ENCODE measurements at regions not wholly inside any gene's neighbourhood (a gene's known extent, or its start where the extent isn't known, plus 50 kb on each side); places are given as distances from the start of the nearest gene placed in this dataset.

GRCh38 chr1:234745844-234746797 is 136.1 kb upstream of the IRF2BP2 start:
- H3K4me1 Mint-ChIP-seq: peaks cover 62% of the 10 kb centered on the region
- TF ChIP-seq EZH2 (IDR thresholded peaks at IDR 0.05) (no peak), CTCF (IDR thresholded peaks at IDR 0.05) (no peak), EZH2phosphoT487 (IDR thresholded peaks at IDR 0.05) (no peak)

DNA sequence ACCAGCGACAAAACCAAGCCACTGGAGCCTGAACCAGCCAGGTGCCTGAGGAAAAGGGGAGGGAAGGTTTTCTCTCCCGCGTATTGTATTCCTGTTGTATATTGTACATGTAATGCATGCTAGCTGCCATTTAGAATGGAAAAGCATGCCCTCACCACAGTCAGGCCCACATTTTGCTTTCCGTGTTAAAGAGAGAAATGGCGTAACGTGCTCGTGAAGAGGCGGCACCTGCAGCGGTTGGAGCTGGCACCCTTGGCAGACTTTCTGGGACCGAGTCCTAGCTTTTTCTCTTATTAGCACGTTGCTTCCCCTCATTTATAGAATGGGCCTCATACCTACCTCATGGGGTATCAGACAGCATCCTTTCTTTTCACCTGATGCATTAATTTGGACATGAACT is 135.3 kb upstream of the IRF2BP2 start:
- Mint-ChIP-seq H3K27ac (no peak overlapping the region), H3K4me1 (peaks cover 61% of the 10 kb centered on the region), H3K9me3 (no peaks in the 10 kb centered on the region), H3K27me3 (ENCODE audit: insufficient read depth, low read depth) (peaks cover 5% of the 10 kb centered on the region), H3K4me3 (no peak overlapping the region), H3K36me3 (no peaks in the 10 kb centered on the region)
- Histone ChIP-seq H3K9ac (no peak overlapping the region), H3K79me2 (ENCODE audit: low read depth) (no peaks in the 10 kb centered on the region), H3K4me3 (no peak overlapping the region), H3F3A (ENCODE audit: low read depth) (peaks cover 39% of the 10 kb centered on the region), H3K4me1 (peaks cover 44% of the 10 kb centered on the region), H3K36me3 (no peaks in the 10 kb centered on the region), H3K9me3 (ENCODE audit: low read depth) (no peaks in the 10 kb centered on the region), H2AFZ (replicated peaks) (no peak overlapping the region), H3K27ac (no peak overlapping the region), H4K20me1 (ENCODE audit: low read depth) (peaks cover 8% of the 10 kb centered on the region), H3K27me3 (peaks cover 15% of the 10 kb centered on the region), H3K4me2 (peak overlapping the region; percentile 77)
- DNase-seq (ENCODE audit: low spot score): no peak
- no peak for TF ChIP-seq CTCF (IDR thresholded peaks at IDR 0.05)
- TF ChIP-seq EZH2phosphoT487 (IDR thresholded peaks at IDR 0.05): no peak
- no peak for TF ChIP-seq EZH2 (IDR thresholded peaks at IDR 0.05)

More at GRCh38 chr1:234745844-234746797, 136.1 kb upstream of the IRF2BP2 start:
- H3K27ac Mint-ChIP-seq: peak overlapping the region; percentile 72
- H3K9me3 Mint-ChIP-seq: no peaks in the 10 kb centered on the region
- peaks cover 8% of the 10 kb centered on the region for H4K20me1 ChIP-seq (ENCODE audit: low read depth)
- H3K36me3 Mint-ChIP-seq: no peaks in the 10 kb centered on the region
- peaks cover 15% of the 10 kb centered on the region for H3K27me3 ChIP-seq
- H3K36me3 ChIP-seq: no peaks in the 10 kb centered on the region
- H3K27me3 Mint-ChIP-seq (ENCODE audit: insufficient read depth, low read depth): peaks cover 8% of the 10 kb centered on the region
- no peak overlapping the region for H3K27ac ChIP-seq
- no peak overlapping the region for H3K9ac ChIP-seq
- DNase-seq (ENCODE audit: low spot score): peak; percentile 60
- peaks cover 42% of the 10 kb centered on the region for H3F3A ChIP-seq (ENCODE audit: low read depth)
- peak overlapping the region; percentile 5 for H3K4me3 Mint-ChIP-seq
- H3K79me2 ChIP-seq (ENCODE audit: low read depth): no peaks in the 10 kb centered on the region
- H3K4me1 ChIP-seq: peaks cover 49% of the 10 kb centered on the region
- H3K4me3 ChIP-seq: no peak overlapping the region
- no peak overlapping the region for H2AFZ ChIP-seq (replicated peaks)
- no peaks in the 10 kb centered on the region for H3K9me3 ChIP-seq (ENCODE audit: low read depth)
- H3K4me2 ChIP-seq: peak overlapping the region; percentile 23

DNA sequence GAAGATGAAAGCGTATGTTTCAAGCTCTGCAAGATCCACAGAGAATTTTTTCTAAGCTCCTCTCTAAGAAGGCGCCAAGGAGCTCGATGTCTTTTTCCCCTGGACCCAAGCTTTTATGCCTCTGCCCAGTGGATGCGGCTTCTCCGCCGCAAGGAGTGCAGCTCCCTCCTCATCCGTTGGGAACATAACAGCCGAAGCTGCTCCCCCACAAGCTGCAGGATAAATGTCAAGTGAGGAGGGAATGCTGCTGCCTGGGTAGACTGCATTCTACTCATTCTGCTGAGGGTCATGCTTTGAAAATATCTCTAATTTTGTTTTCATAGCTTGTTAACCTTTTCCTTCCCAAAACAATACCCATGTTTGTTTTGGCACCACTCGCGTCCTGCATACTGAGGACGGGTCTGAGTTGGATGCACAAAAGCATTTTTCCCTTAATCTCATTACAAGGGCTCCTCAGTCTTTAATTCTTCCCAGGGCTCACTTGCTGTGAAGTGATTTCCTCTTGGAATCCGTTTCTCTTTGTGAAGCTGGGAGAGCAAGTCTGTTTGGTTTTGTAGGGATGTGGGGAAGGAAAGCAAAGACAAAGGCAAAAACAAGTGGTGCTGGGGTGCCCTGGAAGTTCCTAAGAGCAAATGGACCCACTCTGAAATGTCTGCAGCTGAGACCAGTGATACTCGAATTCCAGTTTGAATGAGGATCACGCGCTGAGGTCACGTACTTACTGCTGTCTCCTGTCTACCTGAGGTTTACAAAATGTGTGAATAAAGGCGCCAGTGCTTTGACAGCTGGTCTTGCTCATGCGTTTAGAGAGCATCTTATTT is 134.0 kb upstream of the IRF2BP2 start:
- H3K36me3 ChIP-seq: no peaks in the 10 kb centered on the region
- H3K27ac Mint-ChIP-seq: peak overlapping the region; percentile 92
- H3K9me3 ChIP-seq (ENCODE audit: low read depth): no peaks in the 10 kb centered on the region
- H3K4me2 ChIP-seq: peak overlapping the region; percentile 77
- H2AFZ ChIP-seq (replicated peaks): no peak overlapping the region
- TF ChIP-seq CTCF (IDR thresholded peaks at IDR 0.05) (no peak), EZH2 (IDR thresholded peaks at IDR 0.05) (no peak), EZH2phosphoT487 (IDR thresholded peaks at IDR 0.05) (peak; percentile 77)
- peak overlapping the region; percentile 92 for H3K27ac ChIP-seq
- peaks cover 39% of the 10 kb centered on the region for H3F3A ChIP-seq (ENCODE audit: low read depth)
- peak; percentile 90 for DNase-seq (ENCODE audit: low spot score)
- H3K27me3 Mint-ChIP-seq (ENCODE audit: insufficient read depth, low read depth): peaks cover 4% of the 10 kb centered on the region
- H3K4me1 Mint-ChIP-seq: peaks cover 72% of the 10 kb centered on the region
- peak overlapping the region; percentile 66 for H3K4me3 Mint-ChIP-seq
- no peaks in the 10 kb centered on the region for H3K9me3 Mint-ChIP-seq
- H3K4me1 ChIP-seq: peaks cover 44% of the 10 kb centered on the region
- peak overlapping the region; percentile 22 for H3K4me3 ChIP-seq
- peaks cover 8% of the 10 kb centered on the region for H4K20me1 ChIP-seq (ENCODE audit: low read depth)
- H3K79me2 ChIP-seq (ENCODE audit: low read depth): no peaks in the 10 kb centered on the region
- peaks cover 15% of the 10 kb centered on the region for H3K27me3 ChIP-seq
- H3K9ac ChIP-seq: no peak overlapping the region
- H3K36me3 Mint-ChIP-seq: no peaks in the 10 kb centered on the region

Data from neural progenitor cell (in vitro differentiated cells).